NCI-H524 (cell line): ENCODE measurements at regions not wholly inside any gene's neighbourhood (a gene's known extent, or its start where the extent isn't known, plus 50 kb on each side); places are given as distances from the start of the nearest gene placed in this dataset.

Source experiments
- DNase-seq, 2 experiments: peaks; one replicate each; lab custom pipeline; 2025; lab: John Stamatoyannopoulos, UW

GRCh38 chr11:45597097-45597496, 68.3 kb downstream of the CHST1 start:
- no peak for DNase-seq

- no peak for DNase-seq
These were observed 68.9 kb downstream of the CHST1 start for GRCh38 chr11:45596571-45596970.

GRCh38 chr11:45593992-45594391, 71.4 kb downstream of the CHST1 start:
- peak in 1 of 2 experiments; percentile 34 for DNase-seq

DNA sequence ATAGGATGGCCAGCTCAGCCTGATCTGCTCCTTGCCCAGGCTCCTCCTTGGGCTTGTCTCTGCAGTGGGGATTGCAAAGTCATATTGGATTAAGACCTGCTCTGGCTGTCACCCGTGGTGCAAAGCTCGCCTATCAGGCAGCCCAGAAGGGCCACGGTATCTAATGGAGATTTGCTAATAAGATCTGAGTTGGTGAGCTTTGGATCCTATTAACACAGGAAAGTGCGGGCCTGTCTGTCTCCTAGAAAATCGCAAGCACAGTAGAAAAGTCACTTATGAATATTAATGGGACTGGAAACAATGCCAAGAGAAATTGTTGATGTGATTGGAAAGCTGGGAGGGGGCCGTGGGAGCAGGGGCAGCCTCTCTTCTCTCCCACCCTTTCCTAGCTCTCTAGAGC, 72.8 kb downstream of the CHST1 start:
- peak in 1 of 2 experiments; percentile 23 for DNase-seq

- peak in 1 of 2 experiments; percentile 17 for DNase-seq
These were observed 74.7 kb downstream of the CHST1 start for GRCh38 chr11:45590743-45591142.

- DNase-seq: no peak
These were observed 80.2 kb downstream of the CHST1 start for GRCh38 chr11:45585205-45585604.

- no peak for DNase-seq
These were observed 81.3 kb downstream of the CHST1 start for GRCh38 chr11:45583981-45584566.

- DNase-seq: no peak
These were observed 85.0 kb downstream of the CHST1 start for GRCh38 chr11:45580399-45580798.

GRCh38 chr11:45578316-45578715, 87.1 kb downstream of the CHST1 start:
- DNase-seq: no peak

GRCh38 chr11:45577752-45578151, 87.7 kb downstream of the CHST1 start:
- DNase-seq: no peak

- no peak for DNase-seq
These were observed 88.8 kb downstream of the CHST1 start for GRCh38 chr11:45576461-45577215.

- no peak for DNase-seq
These were observed 91.7 kb downstream of the CHST1 start for GRCh38 chr11:45573728-45574127.

- DNase-seq: no peak
These were observed 92.9 kb downstream of the CHST1 start for GRCh38 chr11:45572354-45573123.

GRCh38 chr11:45569776-45570175, 95.6 kb downstream of the CHST1 start:
- peak; percentile 22 to 66 for DNase-seq

DNA sequence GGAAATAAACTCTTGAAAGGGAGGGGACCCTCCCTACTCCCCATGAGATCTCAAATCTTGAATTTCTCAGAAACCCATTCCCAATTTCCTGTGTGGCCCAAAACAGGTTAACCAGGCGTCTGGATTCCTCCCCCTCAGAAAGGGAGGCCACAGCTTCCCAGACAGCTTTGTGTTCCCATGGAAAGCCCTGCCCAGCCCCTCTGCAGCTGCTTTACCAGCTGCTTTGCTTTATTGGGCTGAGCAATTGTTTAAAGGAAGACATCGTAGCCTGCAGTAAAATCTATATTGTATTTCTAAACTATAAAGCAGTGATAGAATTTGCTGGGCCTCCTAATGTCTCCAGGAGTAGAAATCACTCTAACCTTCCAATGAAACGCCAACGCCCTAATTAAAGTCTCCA, 97.4 kb downstream of the CHST1 start:
- DNase-seq: peak; percentile 21 to 62

- DNase-seq: no peak
These were observed 99.9 kb downstream of the CHST1 start for GRCh38 chr11:45565446-45565988.

DNA sequence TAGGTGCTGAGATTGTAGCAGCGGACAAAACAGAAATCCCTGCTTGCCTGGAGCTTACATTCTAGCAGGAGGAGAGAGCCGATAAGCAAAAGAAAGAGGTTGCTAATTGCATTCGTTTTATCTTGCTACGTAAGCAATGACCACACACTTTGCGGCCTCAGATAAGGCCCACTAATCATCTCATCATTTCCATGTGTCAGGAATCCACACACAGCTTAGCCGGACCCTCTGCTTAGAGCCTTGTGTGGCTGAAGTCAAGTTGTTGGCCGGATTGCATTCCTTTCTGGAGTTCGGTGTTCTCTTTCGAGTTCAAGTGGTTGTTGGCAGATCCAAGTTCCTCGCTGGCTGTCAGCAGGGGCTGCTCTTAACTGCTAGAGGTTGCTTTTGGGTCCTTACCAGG, 101.6 kb downstream of the CHST1 start:
- DNase-seq: peak in 1 of 2 experiments; percentile 39

- DNase-seq: no peak
These were observed 102.3 kb downstream of the CHST1 start for GRCh38 chr11:45563171-45563570.

- DNase-seq: peak in 1 of 2 experiments; percentile 86
These were observed 104.5 kb downstream of the CHST1 start for GRCh38 chr11:45560913-45561281.

- DNase-seq: peak; percentile 95 to 97
These were observed 105.1 kb downstream of the CHST1 start for GRCh38 chr11:45560155-45560912.

GRCh38 chr11:45556851-45557707, 108.3 kb downstream of the CHST1 start:
- no peak for DNase-seq
